ENCODE measurements at regions not wholly inside any gene's neighbourhood (a gene's known extent, or its start where the extent isn't known, plus 50 kb on each side); places are given as distances from the start of the nearest gene placed in this dataset.

DNA sequence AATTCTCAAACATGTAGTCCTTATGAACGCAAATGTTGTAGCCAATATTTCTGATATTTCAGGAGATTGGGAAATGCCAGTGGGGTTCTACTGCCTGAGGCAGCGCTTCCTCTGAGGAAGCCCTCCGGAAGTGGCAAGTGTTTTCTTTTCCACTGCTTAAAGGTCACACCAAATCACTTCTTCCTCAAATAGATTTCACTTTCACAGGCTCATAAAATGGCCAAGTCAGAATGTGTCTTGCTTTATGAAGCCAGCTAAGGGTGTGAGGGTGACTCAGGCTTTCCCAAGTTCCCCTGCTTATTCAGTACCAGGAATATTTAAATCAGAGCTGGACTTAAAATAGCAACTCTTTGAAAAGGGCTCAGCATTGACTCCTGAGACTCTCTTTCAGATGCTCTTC is 514.2 kb upstream of the DIPK2B start:
- no peaks in the 10 kb centered on the region; the same call in 1 of the 2 replicates for H3K4me1 ChIP-seq (ENCODE audit: insufficient read depth, low read length)
- whole genome bisulfite sequencing = 97% methylated on average over 3 of the region's 3 CpGs
- no peak overlapping the region for H3K4me3 ChIP-seq (ENCODE audit: low read length)
- no peaks in the 10 kb centered on the region for H3K27me3 ChIP-seq (ENCODE audit: insufficient read depth, low read length)
- H3K9ac ChIP-seq (ENCODE audit: low read depth, low read length) = no peak overlapping the region
- H3K27ac ChIP-seq (ENCODE audit: low read depth, low read length) = no peak overlapping the region
- H3K9me3 ChIP-seq (ENCODE audit: insufficient read depth, low read depth, low read length) = no peaks in the 10 kb centered on the region
- no peaks in the 10 kb centered on the region for H3K36me3 ChIP-seq (ENCODE audit: insufficient read depth, low read length)

GRCh38 chrX:45712067-45712466 is 511.4 kb upstream of the DIPK2B start:
- Histone ChIP-seq H3K4me1 (ENCODE audit: insufficient read depth, low read length) (no peaks in the 10 kb centered on the region), H3K9ac (ENCODE audit: low read depth, low read length) (no peak overlapping the region), H3K36me3 (ENCODE audit: insufficient read depth, low read length) (no peaks in the 10 kb centered on the region), H3K27me3 (ENCODE audit: insufficient read depth, low read length) (no peaks in the 10 kb centered on the region), H3K4me3 (ENCODE audit: low read length) (no peak overlapping the region), H3K27ac (ENCODE audit: low read depth, low read length) (no peak overlapping the region), H3K9me3 (ENCODE audit: insufficient read depth, low read depth, low read length) (no peaks in the 10 kb centered on the region)
- 83% methylated on average over 1 of the region's 1 CpG for WGBS

DNA sequence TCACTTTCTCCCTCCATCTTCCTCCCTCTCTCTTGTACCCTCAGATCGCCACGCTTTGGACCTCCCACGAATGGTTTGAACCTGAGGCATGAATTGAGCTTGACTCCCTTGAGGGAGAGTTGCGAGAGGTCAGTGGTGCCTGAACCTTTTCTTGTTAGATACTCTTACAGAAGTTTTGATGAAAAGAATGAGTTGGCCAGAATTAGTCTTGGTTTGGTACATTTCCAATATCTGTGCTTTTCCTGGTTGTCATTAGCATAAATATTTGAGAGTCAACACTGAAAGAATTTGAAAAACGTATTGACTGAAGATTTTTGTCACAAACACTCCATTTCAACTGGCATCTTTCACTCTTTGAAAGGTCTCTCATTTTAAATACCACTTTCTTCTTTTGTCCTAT is 510.6 kb upstream of the DIPK2B start:
- H3K9ac ChIP-seq (ENCODE audit: low read depth, low read length) = no peak overlapping the region
- no peaks in the 10 kb centered on the region for H3K4me1 ChIP-seq (ENCODE audit: insufficient read depth, low read length)
- no peak overlapping the region for H3K27ac ChIP-seq (ENCODE audit: low read depth, low read length)
- H3K36me3 ChIP-seq (ENCODE audit: insufficient read depth, low read length) = no peaks in the 10 kb centered on the region
- WGBS = 97% methylated on average over 5 of the region's 5 CpGs
- H3K4me3 ChIP-seq (ENCODE audit: low read length) = no peak overlapping the region
- H3K9me3 ChIP-seq (ENCODE audit: insufficient read depth, low read depth, low read length) = no peaks in the 10 kb centered on the region
- H3K27me3 ChIP-seq (ENCODE audit: insufficient read depth, low read length) = no peaks in the 10 kb centered on the region

DNA sequence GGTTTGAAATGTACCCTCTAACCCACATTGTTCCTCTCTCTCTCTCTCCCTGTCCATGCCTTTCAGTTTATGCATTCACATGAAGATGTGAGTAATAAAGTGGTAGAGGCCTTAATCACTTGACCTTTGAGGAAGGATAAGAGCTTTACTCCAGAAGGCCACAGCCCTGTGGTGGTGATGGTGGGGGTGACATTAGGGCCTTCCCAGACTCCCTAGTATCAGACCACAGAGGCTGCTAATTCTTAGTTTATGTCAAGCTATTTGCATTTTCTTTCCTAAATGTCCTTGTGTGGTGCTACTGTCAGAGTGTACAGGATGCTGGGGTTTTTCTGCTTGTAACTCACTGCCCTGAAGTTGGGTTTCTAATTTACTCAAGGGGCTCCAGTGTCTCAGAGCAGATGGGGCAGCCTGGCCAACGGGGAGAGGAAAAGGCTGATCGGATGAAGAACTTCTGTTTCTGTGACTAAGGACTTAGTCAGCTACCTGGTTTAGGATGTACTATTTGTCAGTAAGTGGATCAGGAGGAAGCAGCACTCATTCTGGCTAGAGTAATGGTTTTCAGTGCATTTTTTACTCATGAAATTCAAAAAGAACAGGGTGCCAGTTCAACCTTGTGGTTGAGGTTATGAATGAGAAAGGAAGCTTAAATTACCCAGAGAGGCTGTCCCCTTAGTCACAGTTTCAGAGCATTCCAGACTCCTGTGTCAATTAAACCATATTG is 509.6 kb upstream of the DIPK2B start:
- Histone ChIP-seq H3K9ac (ENCODE audit: low read depth, low read length) (no peak overlapping the region), H3K27me3 (ENCODE audit: insufficient read depth, low read length) (no peaks in the 10 kb centered on the region), H3K9me3 (ENCODE audit: insufficient read depth, low read depth, low read length) (no peaks in the 10 kb centered on the region), H3K4me3 (ENCODE audit: low read length) (no peak overlapping the region), H3K4me1 (ENCODE audit: insufficient read depth, low read length) (no peaks in the 10 kb centered on the region), H3K27ac (ENCODE audit: low read depth, low read length) (no peak overlapping the region), H3K36me3 (ENCODE audit: insufficient read depth, low read length) (no peaks in the 10 kb centered on the region)
- 85% methylated on average over 2 of the region's 2 CpGs for WGBS

- Histone ChIP-seq H3K36me3 (ENCODE audit: insufficient read depth, low read length) (no peaks in the 10 kb centered on the region), H3K9ac (ENCODE audit: low read depth, low read length) (no peak overlapping the region), H3K27me3 (ENCODE audit: insufficient read depth, low read length) (no peaks in the 10 kb centered on the region), H3K9me3 (ENCODE audit: insufficient read depth, low read depth, low read length) (no peaks in the 10 kb centered on the region), H3K4me3 (ENCODE audit: low read length) (no peak overlapping the region), H3K27ac (ENCODE audit: low read depth, low read length) (no peak overlapping the region), H3K4me1 (ENCODE audit: insufficient read depth, low read length) (no peaks in the 10 kb centered on the region)
- WGBS = 100% methylated on average over 1 of the region's 1 CpG
Observed at GRCh38 chrX:45709381-45709780, 508.7 kb upstream of the DIPK2B start.

DNA sequence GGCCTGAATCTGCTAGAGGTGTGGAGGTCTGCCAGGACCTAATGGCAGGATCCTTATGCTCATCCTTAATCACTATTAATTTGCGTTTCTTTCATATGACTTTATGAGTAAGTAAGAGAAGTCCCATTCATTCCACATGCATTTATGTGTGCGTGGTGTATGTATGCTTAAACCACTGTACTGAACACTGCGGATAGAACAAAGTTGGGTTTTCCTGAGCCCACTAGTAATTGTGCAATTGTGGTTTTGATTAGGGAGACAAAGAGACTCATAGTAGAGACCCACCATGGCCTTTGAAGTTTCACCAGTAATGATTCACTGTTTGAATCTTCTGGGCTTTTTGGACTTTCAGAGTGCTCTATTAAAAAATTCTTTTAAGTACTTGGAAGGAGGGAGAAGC is 498.5 kb upstream of the DIPK2B start:
- no peaks in the 10 kb centered on the region for H3K36me3 ChIP-seq (ENCODE audit: insufficient read depth, low read length)
- 91% methylated on average over 2 of the region's 3 CpGs for WGBS
- H3K9ac ChIP-seq (ENCODE audit: low read depth, low read length) = no peak overlapping the region
- no peaks in the 10 kb centered on the region for H3K9me3 ChIP-seq (ENCODE audit: insufficient read depth, low read depth, low read length)
- H3K27ac ChIP-seq (ENCODE audit: low read depth, low read length) = no peak overlapping the region
- H3K4me1 ChIP-seq (ENCODE audit: insufficient read depth, low read length) = no peaks in the 10 kb centered on the region
- no peaks in the 10 kb centered on the region for H3K27me3 ChIP-seq (ENCODE audit: insufficient read depth, low read length)
- H3K4me3 ChIP-seq (ENCODE audit: low read length) = no peak overlapping the region

GRCh38 chrX:45697591-45697990 is 496.9 kb upstream of the DIPK2B start:
- Histone ChIP-seq H3K27me3 (ENCODE audit: insufficient read depth, low read length) (no peaks in the 10 kb centered on the region), H3K9ac (ENCODE audit: low read depth, low read length) (no peak overlapping the region), H3K4me1 (ENCODE audit: insufficient read depth, low read length) (no peaks in the 10 kb centered on the region), H3K9me3 (ENCODE audit: insufficient read depth, low read depth, low read length) (no peaks in the 10 kb centered on the region), H3K27ac (ENCODE audit: low read depth, low read length) (no peak overlapping the region), H3K36me3 (ENCODE audit: insufficient read depth, low read length) (no peaks in the 10 kb centered on the region), H3K4me3 (ENCODE audit: low read length) (no peak overlapping the region)
- WGBS = 97% methylated on average over 4 of the region's 7 CpGs

- no peaks in the 10 kb centered on the region for H3K36me3 ChIP-seq (ENCODE audit: insufficient read depth, low read length)
- WGBS = 100% methylated on average over 1 of the region's 2 CpGs
- no peak overlapping the region for H3K4me3 ChIP-seq (ENCODE audit: low read length)
- no peaks in the 10 kb centered on the region for H3K9me3 ChIP-seq (ENCODE audit: insufficient read depth, low read depth, low read length)
- no peak overlapping the region for H3K9ac ChIP-seq (ENCODE audit: low read depth, low read length)
- no peak overlapping the region for H3K27ac ChIP-seq (ENCODE audit: low read depth, low read length)
- H3K4me1 ChIP-seq (ENCODE audit: insufficient read depth, low read length) = no peaks in the 10 kb centered on the region
- H3K27me3 ChIP-seq (ENCODE audit: insufficient read depth, low read length) = no peaks in the 10 kb centered on the region
Observed at GRCh38 chrX:45696736-45697135, 496.1 kb upstream of the DIPK2B start.

DNA sequence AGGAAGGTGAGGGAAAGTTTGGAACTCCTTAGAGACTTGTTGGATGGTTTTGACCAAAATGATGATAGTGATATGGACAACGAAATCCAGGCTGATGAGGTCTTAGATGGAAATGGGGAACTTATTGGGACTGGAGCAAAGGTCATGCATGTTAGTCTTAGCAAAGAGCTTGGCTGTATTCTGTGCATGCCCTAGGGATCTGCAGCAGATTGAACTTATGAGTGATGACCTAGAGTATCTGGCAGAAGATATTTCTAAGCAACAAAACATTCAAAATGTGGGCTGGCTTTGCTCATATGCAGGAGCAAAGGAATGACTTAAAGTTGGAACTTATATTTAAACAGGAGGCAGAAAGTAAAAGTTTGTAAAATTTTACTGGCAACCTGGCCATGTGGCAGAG is 489.3 kb upstream of the DIPK2B start:
- H3K9ac ChIP-seq (ENCODE audit: low read depth, low read length) = no peak overlapping the region
- H3K4me3 ChIP-seq (ENCODE audit: low read length) = no peak overlapping the region
- 100% methylated on average over 1 of the region's 1 CpG for WGBS
- H3K27me3 ChIP-seq (ENCODE audit: insufficient read depth, low read length) = no peaks in the 10 kb centered on the region
- H3K36me3 ChIP-seq (ENCODE audit: insufficient read depth, low read length) = no peaks in the 10 kb centered on the region
- no peaks in the 10 kb centered on the region for H3K9me3 ChIP-seq (ENCODE audit: insufficient read depth, low read depth, low read length)
- no peaks in the 10 kb centered on the region for H3K4me1 ChIP-seq (ENCODE audit: insufficient read depth, low read length)
- no peak overlapping the region for H3K27ac ChIP-seq (ENCODE audit: low read depth, low read length)

DNA sequence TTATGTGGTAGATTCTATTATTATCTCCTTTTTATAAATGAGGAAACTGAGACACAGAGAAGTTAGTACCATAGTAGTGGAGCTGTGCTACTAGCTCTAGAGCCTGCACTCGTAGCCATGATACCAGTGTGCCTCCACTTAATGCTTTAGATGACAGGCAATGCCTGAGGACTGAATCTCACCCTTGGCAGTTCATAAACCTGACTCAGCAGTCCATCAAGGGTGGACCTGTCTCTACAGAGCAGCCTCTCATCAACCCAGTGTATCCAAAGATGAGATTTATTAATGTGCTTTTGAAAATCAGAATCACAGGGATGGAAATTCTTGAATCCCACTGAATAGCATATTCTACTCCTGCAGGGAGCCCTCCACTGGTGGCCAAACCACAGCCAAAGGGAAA is 483.2 kb upstream of the DIPK2B start:
- Histone ChIP-seq H3K36me3 (ENCODE audit: insufficient read depth, low read length) (no peaks in the 10 kb centered on the region), H3K4me1 (ENCODE audit: insufficient read depth, low read length) (no peaks in the 10 kb centered on the region), H3K4me3 (ENCODE audit: low read length) (no peak overlapping the region), H3K27me3 (ENCODE audit: insufficient read depth, low read length) (no peaks in the 10 kb centered on the region), H3K9ac (ENCODE audit: low read depth, low read length) (no peak overlapping the region), H3K27ac (ENCODE audit: low read depth, low read length) (no peak overlapping the region), H3K9me3 (ENCODE audit: insufficient read depth, low read depth, low read length) (no peaks in the 10 kb centered on the region)
- 94% methylated on average over 1 of the region's 1 CpG for WGBS

DNA sequence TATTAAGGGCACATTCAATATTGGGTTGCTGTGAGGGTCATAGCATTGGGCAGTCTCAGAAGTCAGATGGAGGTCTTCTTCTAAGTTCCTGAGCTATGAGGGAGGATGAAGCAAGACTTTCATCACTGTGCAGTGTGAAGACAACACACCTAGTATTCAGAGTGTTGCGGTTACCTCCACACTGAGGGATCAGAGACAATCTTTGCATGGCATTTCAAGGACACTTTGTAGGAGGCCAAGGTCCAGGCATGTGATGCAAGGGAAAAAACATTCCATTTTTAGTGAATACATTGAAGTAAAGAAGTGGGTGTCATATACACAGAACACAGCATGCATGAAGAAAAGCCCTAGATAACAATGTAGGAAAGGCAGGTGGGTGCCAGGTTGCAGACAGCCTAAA is 481.2 kb upstream of the DIPK2B start:
- no peaks in the 10 kb centered on the region for H3K36me3 ChIP-seq (ENCODE audit: insufficient read depth, low read length)
- H3K27me3 ChIP-seq (ENCODE audit: insufficient read depth, low read length) = no peaks in the 10 kb centered on the region
- H3K4me1 ChIP-seq (ENCODE audit: insufficient read depth, low read length) = no peaks in the 10 kb centered on the region
- no peak overlapping the region for H3K27ac ChIP-seq (ENCODE audit: low read depth, low read length)
- no peak overlapping the region for H3K9ac ChIP-seq (ENCODE audit: low read depth, low read length)
- no peaks in the 10 kb centered on the region for H3K9me3 ChIP-seq (ENCODE audit: insufficient read depth, low read depth, low read length)
- 92% methylated on average over 1 of the region's 1 CpG for WGBS
- no peak overlapping the region for H3K4me3 ChIP-seq (ENCODE audit: low read length)

All from HUES64 (cell line).